Mesothelial cell of epicardium (in vitro differentiated cells): ENCODE measurements at regions not wholly inside any gene's neighbourhood (a gene's known extent, or its start where the extent isn't known, plus 50 kb on each side); places are given as distances from the start of the nearest gene placed in this dataset.
"Not testable (repeated sequence)": the region's sequence is repeated elsewhere in the genome, so short reads cannot be mapped to it uniquely, and the experiment has no call there.

Experiments used
- DNase-seq, 2 experiments: peaks; one replicate each; pipeline ENCODE4 v3.0.0; 2021; ENCODE audit warnings: low spot score in 2 of 2; ENCODE audit not compliant: unreplicated experiment in 2 of 2
- H3K27ac Mint-ChIP-seq: 2 replicates; pipeline ENCODE4 v1.8.0; 2021; ENCODE audit warnings: mixed read lengths
- H3K27me3 Mint-ChIP-seq: 2 replicates; pipeline ENCODE4 v1.8.0; 2021; ENCODE audit warnings: low read depth, mixed read lengths
- H3K36me3 Mint-ChIP-seq: 2 replicates; pipeline ENCODE4 v1.8.0; 2021; ENCODE audit warnings: mixed read lengths
- H3K4me1 Mint-ChIP-seq: 2 replicates; pipeline ENCODE4 v1.8.0; 2021; ENCODE audit warnings: mixed read lengths
- H3K4me3 Mint-ChIP-seq: 2 replicates; pipeline ENCODE4 v1.8.0; 2021; ENCODE audit warnings: mild to moderate bottlenecking, moderate library complexity, mixed read lengths
- H3K9me3 Mint-ChIP-seq: 2 replicates; pipeline ENCODE4 v1.8.0; 2021; ENCODE audit warnings: mixed read lengths
- TF ChIP-seq, protein P1 (sequence below): fragments of 200-600 bp; sonication (generic); IDR thresholded peaks from one replicate; pipeline ENCODE4 v1.5.0; 2021; ENCODE audit warnings: antibody characterized with exemption; ENCODE audit not compliant: unreplicated experiment

DNA sequence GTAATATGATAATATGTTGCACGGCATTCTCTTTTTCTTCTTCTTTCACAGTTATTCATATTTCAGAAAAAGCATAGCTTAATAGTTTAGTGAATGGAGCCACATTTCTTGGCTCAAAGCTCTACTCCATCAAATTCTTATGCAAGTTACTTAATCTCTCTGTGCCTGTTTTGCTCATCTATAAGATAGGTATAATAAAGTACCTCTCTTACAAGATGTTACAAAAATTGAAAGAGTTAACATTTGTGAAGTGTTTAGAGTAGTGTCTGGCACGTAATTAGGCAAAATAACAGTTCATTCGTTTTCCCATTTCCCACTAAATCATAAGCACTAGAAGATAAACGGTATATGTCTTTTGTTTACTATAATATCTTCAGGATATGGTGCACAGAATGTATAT is 1304.4 kb upstream of the EYS start:
- H3K27me3 Mint-ChIP-seq, result peaks cover 2% of the 10 kb centered on the region
- DNase-seq, result no peak
- TF ChIP-seq, protein P1, sequence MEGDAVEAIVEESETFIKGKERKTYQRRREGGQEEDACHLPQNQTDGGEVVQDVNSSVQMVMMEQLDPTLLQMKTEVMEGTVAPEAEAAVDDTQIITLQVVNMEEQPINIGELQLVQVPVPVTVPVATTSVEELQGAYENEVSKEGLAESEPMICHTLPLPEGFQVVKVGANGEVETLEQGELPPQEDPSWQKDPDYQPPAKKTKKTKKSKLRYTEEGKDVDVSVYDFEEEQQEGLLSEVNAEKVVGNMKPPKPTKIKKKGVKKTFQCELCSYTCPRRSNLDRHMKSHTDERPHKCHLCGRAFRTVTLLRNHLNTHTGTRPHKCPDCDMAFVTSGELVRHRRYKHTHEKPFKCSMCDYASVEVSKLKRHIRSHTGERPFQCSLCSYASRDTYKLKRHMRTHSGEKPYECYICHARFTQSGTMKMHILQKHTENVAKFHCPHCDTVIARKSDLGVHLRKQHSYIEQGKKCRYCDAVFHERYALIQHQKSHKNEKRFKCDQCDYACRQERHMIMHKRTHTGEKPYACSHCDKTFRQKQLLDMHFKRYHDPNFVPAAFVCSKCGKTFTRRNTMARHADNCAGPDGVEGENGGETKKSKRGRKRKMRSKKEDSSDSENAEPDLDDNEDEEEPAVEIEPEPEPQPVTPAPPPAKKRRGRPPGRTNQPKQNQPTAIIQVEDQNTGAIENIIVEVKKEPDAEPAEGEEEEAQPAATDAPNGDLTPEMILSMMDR, result no peak
- H3K27ac Mint-ChIP-seq, result no peak overlapping the region
- no peak overlapping the region for H3K4me3 Mint-ChIP-seq
- H3K36me3 Mint-ChIP-seq, result no peaks in the 10 kb centered on the region
- H3K4me1 Mint-ChIP-seq, result no peaks in the 10 kb centered on the region
- H3K9me3 Mint-ChIP-seq, result no peaks in the 10 kb centered on the region

GRCh38 chr6:67009818-67010217 is 1302.8 kb upstream of the EYS start:
- Mint-ChIP-seq H3K4me1 (no peaks in the 10 kb centered on the region), H3K9me3 (no peaks in the 10 kb centered on the region), H3K27ac (no peak overlapping the region), H3K4me3 (no peak overlapping the region), H3K36me3 (no peaks in the 10 kb centered on the region), H3K27me3 (peaks cover 4% of the 10 kb centered on the region)
- TF ChIP-seq, protein P1, result no peak
- DNase-seq, result no peak

DNA sequence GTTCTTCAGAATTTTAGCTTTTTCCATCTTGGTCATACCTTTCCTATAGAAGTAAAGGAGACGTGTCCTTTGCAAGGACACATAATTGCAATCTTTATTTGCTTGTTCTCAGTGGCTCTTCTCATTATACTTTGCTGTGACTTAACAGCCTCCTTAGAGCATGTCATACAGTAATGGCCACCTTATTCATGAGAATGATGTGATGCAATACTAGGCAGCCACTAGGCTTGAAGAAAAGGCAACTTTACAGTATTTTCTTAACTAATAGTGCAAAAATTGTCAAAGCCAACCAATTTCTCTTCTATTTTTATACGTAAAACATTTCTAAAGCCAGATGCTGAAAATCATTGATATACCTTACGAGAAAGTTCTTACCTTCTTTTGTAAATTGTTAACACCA is 1296.8 kb upstream of the EYS start:
- DNase-seq, result no peak
- Mint-ChIP-seq H3K27me3 (peaks cover 4% of the 10 kb centered on the region), H3K4me1 (no peaks in the 10 kb centered on the region), H3K27ac (no peak overlapping the region), H3K9me3 (peaks cover 8% of the 10 kb centered on the region), H3K4me3 (no peak overlapping the region), H3K36me3 (no peaks in the 10 kb centered on the region)
- TF ChIP-seq, protein P1, result no peak

- H3K36me3 Mint-ChIP-seq, result no peaks in the 10 kb centered on the region
- TF ChIP-seq, protein P1, result no peak
- H3K27ac Mint-ChIP-seq, result no peak overlapping the region
- peaks cover 2% of the 10 kb centered on the region for H3K27me3 Mint-ChIP-seq
- peaks cover 20% of the 10 kb centered on the region for H3K9me3 Mint-ChIP-seq
- no peaks in the 10 kb centered on the region for H3K4me1 Mint-ChIP-seq
- DNase-seq, result no peak
- no peak overlapping the region for H3K4me3 Mint-ChIP-seq
Measured at GRCh38 chr6:67000121-67000520, 1293.1 kb upstream of the EYS start.

- not testable (repeated sequence) for H3K27ac Mint-ChIP-seq, H3K4me1 Mint-ChIP-seq, DNase-seq, H3K4me3 Mint-ChIP-seq, H3K27me3 Mint-ChIP-seq, H3K36me3 Mint-ChIP-seq
- peaks cover 20% of the 10 kb centered on the region for H3K9me3 Mint-ChIP-seq
Measured at GRCh38 chr6:66997579-66997978, 1290.6 kb upstream of the EYS start.

DNA sequence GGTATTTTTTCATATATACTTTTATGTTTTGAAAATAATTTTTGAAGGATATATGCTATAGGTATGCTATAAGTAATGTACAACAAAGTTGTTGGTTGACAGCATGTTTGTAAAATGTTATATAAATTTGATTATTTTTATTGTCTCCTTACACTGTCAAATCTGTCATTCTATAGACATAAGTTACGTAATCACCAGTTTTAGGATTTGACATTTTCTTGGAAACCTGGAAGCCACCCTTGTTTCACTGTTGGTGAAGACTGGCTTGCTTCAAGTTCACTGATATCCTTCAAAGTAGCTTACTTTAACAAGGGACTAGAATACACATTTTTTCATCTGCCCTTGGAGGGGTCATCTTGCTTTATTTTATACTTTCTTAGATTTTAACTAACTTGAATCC is 1288.6 kb upstream of the EYS start:
- TF ChIP-seq, protein P1, result no peak
- no peaks in the 10 kb centered on the region for H3K4me1 Mint-ChIP-seq
- no peaks in the 10 kb centered on the region for H3K36me3 Mint-ChIP-seq
- H3K9me3 Mint-ChIP-seq, result peaks cover 26% of the 10 kb centered on the region
- no peak for DNase-seq
- H3K27me3 Mint-ChIP-seq, result no peaks in the 10 kb centered on the region
- no peak overlapping the region for H3K4me3 Mint-ChIP-seq
- H3K27ac Mint-ChIP-seq, result no peak overlapping the region

DNA sequence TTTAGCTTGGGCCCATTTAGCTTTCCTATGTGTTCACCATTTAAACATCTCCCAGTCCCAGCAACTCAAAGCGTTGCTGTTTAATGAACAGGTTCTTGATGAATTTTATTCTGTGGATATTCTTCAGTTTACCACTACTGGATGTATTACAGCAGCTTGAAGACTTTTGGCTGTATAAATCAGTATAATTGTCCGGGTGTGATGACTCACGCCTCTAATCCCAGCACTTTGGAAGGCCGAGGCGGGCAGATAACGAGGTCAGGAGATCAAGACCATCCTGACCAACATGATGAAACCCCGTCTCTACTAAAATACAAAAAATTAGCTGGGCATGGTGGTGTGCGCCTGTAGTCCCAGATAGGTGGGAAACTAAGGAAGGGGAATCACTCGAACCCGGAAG is 1286.7 kb upstream of the EYS start:
- DNase-seq, H3K4me3 Mint-ChIP-seq, H3K27ac Mint-ChIP-seq, H3K27me3 Mint-ChIP-seq, H3K4me1 Mint-ChIP-seq, H3K36me3 Mint-ChIP-seq: not testable (repeated sequence)
- H3K9me3 Mint-ChIP-seq, result peaks cover 27% of the 10 kb centered on the region
